ENCODE measurements at regions not wholly inside any gene's neighbourhood (a gene's known extent, or its start where the extent isn't known, plus 50 kb on each side); places are given as distances from the start of the nearest gene placed in this dataset.
"Not testable (repeated sequence)": the region's sequence is repeated elsewhere in the genome, so short reads cannot be mapped to it uniquely, and the experiment has no call there.

DNA sequence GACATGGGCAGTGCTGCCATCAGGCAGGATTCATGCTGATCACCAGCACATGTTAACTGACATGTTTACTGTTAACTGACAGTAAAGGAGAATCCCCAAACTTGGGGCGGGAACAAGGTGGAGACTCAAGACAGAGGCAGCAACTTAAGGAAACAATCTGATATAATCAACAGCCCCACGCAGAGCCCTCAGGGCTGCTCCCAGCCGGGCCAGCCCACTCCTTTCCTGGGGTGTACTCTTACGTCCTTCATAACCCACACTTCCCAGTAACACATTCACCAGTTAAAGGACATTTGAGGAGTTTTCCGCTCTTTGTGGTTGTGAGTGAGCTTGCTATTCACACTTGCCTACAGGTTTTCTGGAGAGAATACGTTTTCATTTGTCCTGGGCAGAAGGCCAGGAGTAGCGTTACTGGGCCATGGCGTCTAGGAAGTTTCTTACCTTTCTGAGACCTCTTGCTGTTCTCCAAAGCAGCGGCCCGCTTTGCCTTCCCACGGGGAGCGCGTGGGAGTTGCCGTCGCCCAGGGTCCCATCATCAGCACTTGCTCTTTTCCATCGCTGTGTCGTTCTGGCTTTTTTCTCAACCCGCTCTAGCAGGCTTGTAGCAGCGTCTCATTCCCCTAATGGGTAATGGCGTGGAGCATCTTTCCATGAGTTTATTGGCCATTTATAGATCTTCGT lies 56.4 kb downstream of the FOXF2 start:
- POLR2A ChIA-PET: no interaction called here

DNA sequence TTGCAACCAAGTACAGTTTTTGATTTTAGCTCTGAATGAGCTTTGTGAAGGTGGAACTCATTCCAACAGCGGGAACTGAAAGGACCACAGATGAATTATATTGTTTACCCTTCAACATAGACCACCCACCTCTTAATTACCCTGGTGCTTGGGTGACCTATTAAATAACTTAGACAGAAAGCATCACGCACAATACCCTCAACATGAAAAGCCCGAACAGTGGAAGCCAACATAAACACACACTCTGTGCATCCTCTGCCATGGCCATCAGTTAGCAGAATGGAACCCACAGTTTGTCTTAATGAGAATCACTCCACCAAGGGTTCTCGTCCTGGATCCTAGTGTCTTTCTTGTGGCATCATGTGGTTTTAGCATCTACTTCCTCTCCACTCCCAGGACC lies 60.5 kb downstream of the FOXF2 start:
- Mint-ChIP-seq H3K4me3 (no peak overlapping the region), H3K4me1 (no peaks in the 10 kb centered on the region), H3K36me3 (ENCODE audit: low read depth) (no peaks in the 10 kb centered on the region), H3K27ac (no peak overlapping the region), H3K9me3 (peaks cover 8% of the 10 kb centered on the region), H3K27me3 (peaks cover 18% of the 10 kb centered on the region)
- CTCF ChIA-PET: no interaction called here
- no peak for DNase-seq
- POLR2A ChIA-PET: no interaction called here

More for the DNA sequence above, 56.4 kb downstream of the FOXF2 start:
- Mint-ChIP-seq H3K9me3 (no peaks in the 10 kb centered on the region), H3K36me3 (ENCODE audit: low read depth) (no peaks in the 10 kb centered on the region), H3K27me3 (peaks cover 16% of the 10 kb centered on the region), H3K4me1 (no peaks in the 10 kb centered on the region), H3K4me3 (no peak overlapping the region), H3K27ac (no peak overlapping the region)
- CTCF ChIA-PET: no interaction called here
- DNase-seq: no peak

DNA sequence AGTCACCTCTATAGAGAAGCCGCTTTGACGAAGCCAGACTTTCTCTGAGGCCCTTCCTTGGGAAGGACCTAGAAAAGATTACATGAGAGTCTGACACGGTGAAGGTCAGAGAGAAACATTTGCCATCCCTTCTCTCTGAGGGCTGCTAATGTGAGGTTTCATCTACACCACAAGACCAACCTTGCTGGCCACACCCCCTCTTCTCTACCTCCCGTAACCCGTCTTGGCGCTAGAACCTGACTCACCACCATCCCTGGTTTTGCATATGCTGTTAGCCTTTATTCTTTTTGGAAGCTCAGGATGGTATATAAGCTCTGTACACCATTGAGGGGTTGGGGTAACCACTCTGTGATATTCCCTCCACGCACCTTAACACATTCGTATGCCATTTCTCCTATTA lies 63.6 kb downstream of the FOXF2 start:
- ChIA-PET POLR2A (no interaction called here), CTCF (no interaction called here)
- DNase-seq: no peak
- H3K4me3 Mint-ChIP-seq: no peak overlapping the region
- peaks cover 8% of the 10 kb centered on the region for H3K9me3 Mint-ChIP-seq
- no peaks in the 10 kb centered on the region for H3K36me3 Mint-ChIP-seq (ENCODE audit: low read depth)
- H3K27me3 Mint-ChIP-seq: peaks cover 8% of the 10 kb centered on the region
- no peak overlapping the region for H3K27ac Mint-ChIP-seq
- no peaks in the 10 kb centered on the region for H3K4me1 Mint-ChIP-seq

DNA sequence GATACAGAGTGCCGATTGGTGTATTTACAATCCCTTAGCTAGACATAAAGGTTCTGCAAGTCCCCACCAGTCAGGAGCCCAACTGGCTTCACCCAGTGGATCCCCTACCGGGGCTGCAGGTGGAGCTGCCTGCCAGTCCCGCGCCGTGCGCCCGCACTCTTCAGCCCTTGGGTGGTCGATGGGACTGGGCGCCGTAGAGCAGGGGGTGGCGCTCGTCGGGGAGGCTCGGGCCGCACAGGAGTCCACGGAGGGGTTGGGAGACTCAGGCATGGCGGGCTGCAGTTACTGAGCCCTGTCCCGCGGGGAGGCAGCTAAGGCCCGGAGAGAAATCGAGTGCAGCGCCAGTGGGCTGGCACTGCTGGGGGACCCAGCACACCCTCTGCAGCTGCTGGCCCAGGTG lies 67.4 kb downstream of the FOXF2 start:
- CTCF ChIA-PET; H3K36me3 Mint-ChIP-seq (ENCODE audit: low read depth); DNase-seq; H3K4me1 Mint-ChIP-seq; POLR2A ChIA-PET; H3K9me3 Mint-ChIP-seq; H3K4me3 Mint-ChIP-seq; H3K27ac Mint-ChIP-seq: not testable (repeated sequence)
- peaks cover 14% of the 10 kb centered on the region for H3K27me3 Mint-ChIP-seq

DNA sequence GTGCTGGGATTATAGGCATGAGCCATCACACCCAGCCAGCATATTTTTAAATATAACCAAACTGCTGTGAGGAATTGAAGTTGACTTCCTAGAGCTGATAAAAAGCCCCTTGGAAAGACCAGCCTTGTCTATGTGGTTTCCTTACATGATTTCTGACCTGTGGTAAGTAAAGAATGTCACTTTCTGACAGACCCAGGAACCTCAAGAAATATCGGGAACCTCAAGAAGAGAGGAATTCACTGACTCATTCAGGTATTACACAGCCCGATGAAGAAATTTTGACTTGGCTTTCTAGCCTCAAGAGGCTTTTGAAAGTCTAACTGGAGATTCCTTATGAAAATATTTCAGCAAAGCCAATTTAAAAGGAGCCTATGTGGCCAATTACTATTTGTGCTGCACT lies 71.8 kb downstream of the FOXF2 start:
- ChIA-PET CTCF (no interaction called here), POLR2A (no interaction called here)
- no peak overlapping the region for H3K27ac Mint-ChIP-seq
- no peak overlapping the region for H3K4me3 Mint-ChIP-seq
- no peaks in the 10 kb centered on the region for H3K4me1 Mint-ChIP-seq
- peaks cover 9% of the 10 kb centered on the region for H3K27me3 Mint-ChIP-seq
- no peak for DNase-seq
- no peaks in the 10 kb centered on the region for H3K36me3 Mint-ChIP-seq (ENCODE audit: low read depth)
- no peaks in the 10 kb centered on the region for H3K9me3 Mint-ChIP-seq

DNA sequence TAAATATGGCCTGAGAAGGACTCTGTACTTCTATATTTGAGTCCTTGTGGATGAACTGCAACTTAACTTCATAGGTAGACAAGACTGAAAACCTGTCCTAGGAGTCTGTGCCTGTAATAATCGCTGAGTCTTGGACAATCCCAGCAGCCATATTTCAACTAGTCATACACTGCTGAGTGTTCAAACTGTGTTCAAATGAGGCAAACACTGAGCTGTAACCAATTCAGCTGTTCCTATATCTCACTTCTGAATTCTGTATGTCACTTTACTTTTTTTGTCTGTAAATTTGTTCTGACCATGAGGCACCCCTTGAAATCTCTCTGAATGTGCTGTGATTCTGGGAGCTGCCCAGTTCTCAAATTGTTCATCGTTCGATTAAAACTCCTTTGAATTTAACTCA lies 72.4 kb downstream of the FOXF2 start:
- Mint-ChIP-seq H3K4me3 (no peak overlapping the region), H3K27ac (no peak overlapping the region), H3K9me3 (no peaks in the 10 kb centered on the region), H3K4me1 (no peaks in the 10 kb centered on the region), H3K27me3 (peaks cover 9% of the 10 kb centered on the region), H3K36me3 (ENCODE audit: low read depth) (no peaks in the 10 kb centered on the region)
- DNase-seq: no peak
- ChIA-PET CTCF (no interaction called here), POLR2A (no interaction called here)

DNA sequence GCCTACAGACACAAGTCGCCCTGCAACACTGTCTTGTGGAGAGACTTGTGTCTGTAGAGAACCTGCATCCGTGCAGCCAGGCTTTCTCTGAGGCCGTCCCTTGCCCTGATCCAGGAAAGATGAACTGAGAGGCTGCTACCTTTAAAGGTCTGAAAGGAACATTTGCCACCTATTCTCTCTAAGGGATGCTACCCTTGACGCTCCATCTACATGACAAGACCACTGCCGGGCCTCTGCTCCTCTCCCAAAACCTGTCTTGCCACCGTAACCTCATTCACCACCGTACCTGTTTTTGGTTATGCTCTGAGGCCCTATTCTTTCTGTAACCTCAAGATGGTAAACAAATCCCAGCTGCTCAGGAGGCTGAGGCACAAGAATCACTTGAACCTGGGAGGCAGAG lies 73.9 kb downstream of the FOXF2 start:
- ChIA-PET CTCF (no interaction called here), POLR2A (no interaction called here)
- Mint-ChIP-seq H3K27ac (no peak overlapping the region), H3K36me3 (ENCODE audit: low read depth) (no peaks in the 10 kb centered on the region), H3K9me3 (no peaks in the 10 kb centered on the region), H3K4me1 (no peaks in the 10 kb centered on the region), H3K4me3 (no peak overlapping the region), H3K27me3 (peaks cover 14% of the 10 kb centered on the region)
- no peak for DNase-seq

DNA sequence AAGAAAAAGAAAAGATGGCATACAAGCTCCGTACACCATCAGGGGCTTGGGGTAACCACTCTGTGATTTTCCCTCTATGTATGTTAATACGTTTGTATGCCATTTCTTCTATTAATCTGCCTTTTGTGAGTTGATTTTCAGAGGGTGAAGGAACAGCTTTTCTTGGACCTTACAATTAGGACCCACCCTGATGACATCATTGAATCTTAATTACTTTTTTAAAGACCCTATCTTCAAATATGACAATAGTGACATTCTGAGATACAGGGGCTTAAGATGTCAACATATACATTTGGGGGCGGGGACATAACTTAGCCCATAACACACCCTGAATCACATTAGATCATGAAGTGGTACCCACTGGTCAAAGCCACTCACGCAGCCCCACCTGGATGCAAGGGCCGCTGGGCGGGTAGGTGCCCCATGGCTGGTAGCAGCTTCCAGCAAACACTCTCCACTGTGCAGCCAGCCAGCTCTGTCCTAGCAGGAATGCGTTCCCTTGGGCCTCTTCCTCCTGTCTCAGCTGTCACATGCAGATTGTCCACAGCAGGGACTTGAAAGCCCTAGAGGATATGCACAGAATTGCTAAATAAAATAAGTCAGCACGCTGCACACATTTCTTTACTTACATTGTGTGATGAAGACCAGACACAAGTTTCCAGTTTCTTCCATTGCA lies 74.5 kb downstream of the FOXF2 start:
- no peaks in the 10 kb centered on the region for H3K36me3 Mint-ChIP-seq (ENCODE audit: low read depth)
- H3K27me3 Mint-ChIP-seq: peaks cover 14% of the 10 kb centered on the region
- DNase-seq: no peak
- H3K9me3 Mint-ChIP-seq: no peaks in the 10 kb centered on the region
- POLR2A ChIA-PET: no interaction called here
- H3K4me3 Mint-ChIP-seq: no peak overlapping the region
- H3K4me1 Mint-ChIP-seq: no peaks in the 10 kb centered on the region
- H3K27ac Mint-ChIP-seq: no peak overlapping the region
- CTCF ChIA-PET: no interaction called here

DNA sequence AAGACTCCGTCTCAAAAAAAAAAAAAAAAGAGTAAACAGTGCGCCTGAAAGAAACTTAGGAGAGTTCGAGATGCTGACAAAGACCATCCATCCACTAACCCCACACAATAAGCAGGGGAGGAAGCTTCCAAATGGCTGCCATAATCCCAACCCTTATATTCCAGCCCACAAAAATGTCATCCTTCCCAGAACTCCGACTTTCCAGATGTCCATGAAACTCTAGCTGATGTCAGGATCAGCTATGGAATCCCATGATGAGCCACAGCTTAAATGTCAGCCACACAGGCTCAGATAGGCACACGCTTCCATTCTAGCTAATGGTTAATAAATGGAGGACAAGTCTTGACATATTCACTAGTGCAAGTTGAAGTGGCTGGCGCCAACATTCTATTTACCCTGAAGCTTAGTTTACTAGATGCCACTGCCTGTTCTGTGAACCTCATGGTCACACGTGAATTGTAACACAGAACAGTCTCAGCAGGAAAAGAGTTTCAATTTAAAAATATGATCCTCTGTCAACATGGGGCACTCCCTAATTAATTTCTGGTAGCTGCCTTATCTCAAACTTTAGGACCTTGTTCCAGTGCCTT lies 75.5 kb downstream of the FOXF2 start:
- peaks cover 9% of the 10 kb centered on the region for H3K27me3 Mint-ChIP-seq
- H3K4me1 Mint-ChIP-seq: no peaks in the 10 kb centered on the region
- ChIA-PET POLR2A (no interaction called here), CTCF (no interaction called here)
- H3K27ac Mint-ChIP-seq: no peak overlapping the region
- no peak overlapping the region for H3K4me3 Mint-ChIP-seq
- no peaks in the 10 kb centered on the region for H3K9me3 Mint-ChIP-seq
- DNase-seq: no peak
- no peaks in the 10 kb centered on the region for H3K36me3 Mint-ChIP-seq (ENCODE audit: low read depth)

DNA sequence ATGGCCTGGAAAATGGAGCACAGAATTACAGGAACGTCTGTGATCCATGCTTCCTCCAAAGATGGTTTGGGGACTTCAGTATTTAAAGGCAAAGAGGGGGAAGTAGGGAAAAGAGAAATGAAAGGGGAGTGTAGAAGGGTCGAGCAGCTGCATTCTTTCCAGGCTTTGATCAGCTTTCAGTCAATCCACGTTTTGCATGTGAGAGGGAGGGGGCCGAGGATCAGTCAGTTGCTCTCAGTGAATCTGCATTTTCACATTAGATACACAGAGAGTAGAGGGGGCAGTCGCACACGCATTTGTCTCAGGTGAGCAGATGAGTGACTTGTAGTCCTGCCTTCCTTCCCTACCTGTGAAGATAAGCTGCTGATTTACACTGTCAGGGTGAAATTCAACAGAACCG lies 78.8 kb downstream of the FOXF2 start:
- Mint-ChIP-seq H3K9me3 (no peaks in the 10 kb centered on the region), H3K27ac (no peak overlapping the region), H3K4me3 (no peak overlapping the region), H3K36me3 (ENCODE audit: low read depth) (no peaks in the 10 kb centered on the region), H3K4me1 (no peaks in the 10 kb centered on the region), H3K27me3 (peaks cover 7% of the 10 kb centered on the region)
- DNase-seq: no peak
- POLR2A ChIA-PET: no interaction called here
- CTCF ChIA-PET: no interaction called here

DNA sequence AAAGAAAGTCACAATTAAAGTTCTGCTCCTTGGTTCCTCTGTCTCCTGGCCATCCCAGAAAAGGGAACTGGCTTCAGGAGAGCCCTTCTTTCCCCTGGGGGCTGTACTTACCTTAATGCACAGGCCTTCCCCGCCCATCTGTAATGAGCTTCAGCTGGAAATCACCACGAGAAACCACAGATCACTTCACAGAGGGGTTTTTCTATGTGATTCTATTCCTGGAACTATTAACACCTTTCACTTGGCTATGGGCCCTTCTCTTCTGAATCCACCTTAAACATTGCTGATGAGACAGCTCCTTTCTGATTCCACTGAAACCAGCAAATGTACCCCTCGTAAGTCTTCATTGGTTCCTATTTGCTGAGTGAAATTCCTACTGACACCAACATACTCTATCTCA lies 80.7 kb downstream of the FOXF2 start:
- Mint-ChIP-seq H3K27ac (no peak overlapping the region), H3K36me3 (ENCODE audit: low read depth) (no peaks in the 10 kb centered on the region), H3K9me3 (no peaks in the 10 kb centered on the region), H3K27me3 (peaks cover 7% of the 10 kb centered on the region), H3K4me3 (no peak overlapping the region), H3K4me1 (no peaks in the 10 kb centered on the region)
- no peak for DNase-seq
- CTCF ChIA-PET: no interaction called here
- POLR2A ChIA-PET: no interaction called here

DNA sequence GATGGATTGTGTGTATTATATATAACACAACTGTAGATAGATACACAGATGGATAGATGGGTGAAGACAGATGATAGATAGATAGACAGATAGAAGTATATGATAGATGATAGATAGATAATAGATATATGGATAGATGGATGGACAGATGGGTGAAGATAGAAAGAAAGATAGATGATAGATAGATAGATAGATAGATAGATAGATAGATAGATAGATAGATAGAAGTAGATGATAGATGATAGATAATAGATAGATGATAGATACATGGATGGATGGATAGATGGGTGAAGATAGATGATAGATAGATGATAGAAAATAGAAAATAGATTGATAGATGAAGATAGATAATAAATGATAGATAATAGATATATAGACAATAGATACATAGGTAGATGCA lies 83.3 kb downstream of the FOXF2 start:
- ChIA-PET POLR2A (no interaction called here), CTCF (no interaction called here)
- Mint-ChIP-seq H3K36me3 (ENCODE audit: low read depth) (no peaks in the 10 kb centered on the region), H3K27ac (no peak overlapping the region), H3K4me1 (no peaks in the 10 kb centered on the region), H3K9me3 (no peaks in the 10 kb centered on the region), H3K4me3 (no peak overlapping the region), H3K27me3 (peaks cover 7% of the 10 kb centered on the region)
- no peak for DNase-seq

DNA sequence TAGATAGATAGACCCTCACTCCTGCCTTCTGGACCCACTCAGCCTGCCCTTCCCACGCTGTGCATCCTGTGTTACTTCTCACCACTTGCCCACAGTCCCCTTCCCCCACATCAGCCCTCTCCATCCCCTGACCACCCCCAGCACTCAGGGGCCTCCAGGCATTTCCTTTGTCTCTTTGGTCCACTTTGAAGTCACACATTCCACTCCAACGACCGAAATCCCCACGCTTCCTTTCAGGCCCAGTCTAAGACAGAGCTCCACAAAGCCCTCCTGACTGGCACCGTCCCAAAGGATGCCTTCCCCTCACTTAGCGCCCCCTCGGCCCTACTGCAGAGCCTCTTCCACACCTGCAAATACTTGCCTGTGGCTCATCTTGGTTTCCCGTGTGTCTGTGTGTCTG lies 83.8 kb downstream of the FOXF2 start:
- Mint-ChIP-seq H3K4me1 (no peaks in the 10 kb centered on the region), H3K27me3 (peaks cover 3% of the 10 kb centered on the region), H3K27ac (no peak overlapping the region), H3K36me3 (ENCODE audit: low read depth) (no peaks in the 10 kb centered on the region), H3K4me3 (no peak overlapping the region), H3K9me3 (no peaks in the 10 kb centered on the region)
- no peak for DNase-seq
- ChIA-PET CTCF (no interaction called here), POLR2A (no interaction called here)

DNA sequence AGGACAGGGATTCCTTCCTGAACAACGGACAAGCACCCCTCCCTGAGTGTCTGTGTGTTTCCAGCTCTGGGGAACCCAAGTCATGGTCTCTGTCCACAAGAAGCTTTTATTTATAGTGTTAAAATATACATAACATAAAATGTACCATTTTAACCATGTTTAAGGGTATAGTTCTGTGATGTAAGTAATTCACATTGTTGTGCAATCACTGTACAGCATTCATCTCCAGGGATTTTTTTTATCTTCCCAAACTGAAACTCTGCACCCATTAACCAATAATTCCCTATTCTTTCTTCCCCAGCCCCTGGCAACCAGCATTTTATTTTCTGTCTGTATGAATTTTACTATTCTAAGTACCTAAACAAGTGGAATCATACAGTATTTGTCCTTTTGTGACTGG lies 84.2 kb downstream of the FOXF2 start:
- no peaks in the 10 kb centered on the region for H3K4me1 Mint-ChIP-seq
- no peaks in the 10 kb centered on the region for H3K36me3 Mint-ChIP-seq (ENCODE audit: low read depth)
- H3K4me3 Mint-ChIP-seq: no peak overlapping the region
- DNase-seq: no peak
- ChIA-PET CTCF (no interaction called here), POLR2A (no interaction called here)
- H3K27me3 Mint-ChIP-seq: peaks cover 2% of the 10 kb centered on the region
- no peak overlapping the region for H3K27ac Mint-ChIP-seq
- H3K9me3 Mint-ChIP-seq: no peaks in the 10 kb centered on the region
